ENCODE measurements at regions not wholly inside any gene's neighbourhood (a gene's known extent, or its start where the extent isn't known, plus 50 kb on each side); places are given as distances from the start of the nearest gene placed in this dataset.
A peak's percentile ranks its signal among the peaks of the same experiment; 100 is the strongest.
"Not testable (repeated sequence)": the region's sequence is repeated elsewhere in the genome, so short reads cannot be mapped to it uniquely, and the experiment has no call there.

GRCh38 chr12:89072294-89073026 lies 279.8 kb downstream of the DUSP6 start:
- H3K27ac Mint-ChIP-seq = no peak overlapping the region
- H3K27me3 Mint-ChIP-seq = no peaks in the 10 kb centered on the region

DNA sequence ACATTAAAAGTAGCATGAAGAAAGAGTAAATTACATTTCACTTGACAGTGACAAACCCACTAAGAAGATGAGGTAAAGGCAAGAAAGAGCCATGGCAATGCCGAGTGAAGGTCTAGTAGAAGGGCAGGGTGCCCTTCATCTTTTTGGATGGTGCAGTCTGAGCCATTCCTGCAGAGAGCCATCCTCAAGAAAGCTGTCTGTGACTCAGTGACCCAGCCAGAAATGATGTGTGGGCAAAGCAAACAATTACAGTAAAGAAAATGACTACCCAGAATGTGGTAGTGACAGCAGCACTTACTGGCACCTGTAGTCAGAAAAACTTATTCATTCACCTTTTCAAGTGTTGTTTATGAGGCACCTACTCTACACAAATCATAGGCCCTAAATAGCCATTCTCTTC lies 281.7 kb downstream of the DUSP6 start:
- Mint-ChIP-seq H3K27ac (no peak overlapping the region), H3K36me3 (no peaks in the 10 kb centered on the region), H3K9me3 (peaks cover 5% of the 10 kb centered on the region), H3K27me3 (no peaks in the 10 kb centered on the region), H3K4me3 (no peak overlapping the region), H3K4me1 (peaks cover 10% of the 10 kb centered on the region)

More at GRCh38 chr12:89072294-89073026, 279.8 kb downstream of the DUSP6 start:
- Mint-ChIP-seq H3K4me1 (peaks cover 4% of the 10 kb centered on the region), H3K4me3 (no peak overlapping the region), H3K36me3 (no peaks in the 10 kb centered on the region), H3K9me3 (peaks cover 5% of the 10 kb centered on the region)

DNA sequence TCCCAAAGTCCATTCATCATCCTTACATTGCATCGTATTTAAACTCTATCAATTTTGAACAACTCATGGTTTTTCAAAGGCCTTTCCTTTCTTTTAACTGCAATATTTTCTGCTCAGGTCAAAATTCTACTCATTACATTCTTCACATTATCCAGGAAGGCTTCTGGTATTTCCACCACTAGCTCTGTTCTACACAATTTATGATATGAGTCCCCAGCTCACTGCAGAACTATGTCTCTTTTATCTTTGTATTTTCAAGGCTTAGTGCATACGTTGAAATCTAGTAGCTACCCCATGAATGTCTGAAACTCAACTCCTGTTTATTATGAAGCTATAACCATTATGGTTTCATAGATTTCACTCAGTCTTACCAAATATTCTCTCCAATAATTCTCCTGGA lies 282.9 kb downstream of the DUSP6 start:
- H3K27me3 Mint-ChIP-seq = no peaks in the 10 kb centered on the region

DNA sequence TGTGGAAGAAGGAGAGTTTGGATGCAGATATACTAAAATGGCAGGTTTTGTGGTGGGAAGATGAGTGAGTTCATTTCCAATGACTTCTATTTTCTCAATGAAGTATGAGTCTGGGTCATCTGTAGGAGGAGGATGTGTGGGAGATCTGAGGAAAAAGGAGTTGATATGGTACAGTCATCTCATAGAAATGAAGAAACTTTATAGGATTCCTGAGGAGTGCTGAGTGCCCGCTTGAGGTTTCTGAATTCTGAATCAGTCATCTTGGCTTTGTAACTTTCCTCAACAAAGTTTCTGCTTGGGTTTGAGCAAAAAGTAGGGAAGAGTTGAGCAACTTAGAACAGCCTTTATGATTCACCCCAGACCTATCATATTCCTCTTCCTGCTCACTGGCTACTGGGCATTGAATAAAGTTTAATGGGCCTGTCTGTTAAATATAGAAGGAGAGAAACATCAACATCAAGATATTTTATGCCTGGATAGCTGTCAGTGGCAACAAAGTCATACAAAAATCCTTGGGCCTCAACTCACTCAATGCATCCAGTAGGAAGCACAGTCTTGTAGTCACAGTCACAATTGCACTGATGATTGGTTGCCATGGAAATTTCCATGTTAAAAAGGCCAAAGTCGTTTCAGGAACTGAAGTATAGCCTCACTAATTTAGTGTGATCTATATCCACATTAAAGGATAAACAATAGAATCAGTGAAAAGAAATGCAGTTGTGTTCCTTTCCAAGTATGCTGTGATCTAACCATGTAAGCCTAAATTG lies 284.7 kb downstream of the DUSP6 start:
- H3K4me3 Mint-ChIP-seq = no peak overlapping the region
- H3K27me3 Mint-ChIP-seq = no peaks in the 10 kb centered on the region
- peaks cover 15% of the 10 kb centered on the region for H3K4me1 Mint-ChIP-seq
- peak overlapping the region; percentile 1 for H3K27ac Mint-ChIP-seq
- H3K9me3 Mint-ChIP-seq = no peaks in the 10 kb centered on the region
- H3K36me3 Mint-ChIP-seq = no peaks in the 10 kb centered on the region

More for the DNA sequence above, 282.9 kb downstream of the DUSP6 start:
- peaks cover 15% of the 10 kb centered on the region for H3K4me1 Mint-ChIP-seq
- no peak overlapping the region for H3K27ac Mint-ChIP-seq
- no peaks in the 10 kb centered on the region for H3K36me3 Mint-ChIP-seq
- no peak overlapping the region for H3K4me3 Mint-ChIP-seq
- H3K9me3 Mint-ChIP-seq = peaks cover 1% of the 10 kb centered on the region

DNA sequence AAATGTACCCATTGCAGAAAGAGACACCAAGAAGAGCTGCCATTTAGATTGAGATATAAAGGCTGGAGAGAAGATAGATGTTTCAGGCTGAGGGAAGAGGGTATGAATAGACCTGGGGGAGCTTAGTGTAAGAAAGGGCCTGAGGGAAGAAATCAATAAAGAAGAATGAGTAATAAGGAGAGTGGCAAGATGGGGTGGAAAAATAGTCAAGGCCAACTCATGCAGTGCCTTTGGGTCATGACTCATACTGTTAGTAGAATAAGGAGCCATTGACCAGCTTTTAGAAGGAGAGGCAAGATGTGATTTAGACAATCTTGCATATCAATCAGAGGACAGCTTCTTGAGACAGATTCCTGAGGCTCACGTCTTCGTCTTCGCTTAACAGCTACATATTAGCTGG lies 287.5 kb downstream of the DUSP6 start:
- no peaks in the 10 kb centered on the region for H3K27me3 Mint-ChIP-seq
- no peak overlapping the region for H3K4me3 Mint-ChIP-seq
- no peaks in the 10 kb centered on the region for H3K36me3 Mint-ChIP-seq
- no peaks in the 10 kb centered on the region for H3K9me3 Mint-ChIP-seq
- H3K27ac Mint-ChIP-seq = no peak overlapping the region
- H3K4me1 Mint-ChIP-seq = peaks cover 23% of the 10 kb centered on the region

DNA sequence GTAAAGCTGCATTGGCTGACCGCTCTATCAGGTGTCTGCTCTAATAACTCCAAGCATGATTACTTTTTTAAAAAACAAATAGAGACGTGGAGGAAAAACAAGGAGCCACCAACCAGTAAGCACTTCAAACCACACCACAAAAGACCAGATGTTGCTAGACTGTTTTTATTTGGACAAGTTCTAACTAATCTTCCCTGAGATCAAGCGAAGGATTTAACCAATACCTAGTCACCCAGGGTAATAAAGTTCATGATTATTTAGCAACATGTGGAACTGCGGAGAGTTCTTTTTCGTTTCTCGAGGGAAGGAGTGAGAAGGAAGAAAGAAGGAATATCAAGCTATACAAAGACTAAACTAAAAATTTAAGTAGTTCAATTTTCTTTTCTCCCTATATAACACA lies 288.1 kb downstream of the DUSP6 start:
- H3K4me3 Mint-ChIP-seq = no peak overlapping the region
- no peaks in the 10 kb centered on the region for H3K36me3 Mint-ChIP-seq
- H3K9me3 Mint-ChIP-seq = no peaks in the 10 kb centered on the region
- H3K27ac Mint-ChIP-seq = no peak overlapping the region
- H3K27me3 Mint-ChIP-seq = no peaks in the 10 kb centered on the region
- H3K4me1 Mint-ChIP-seq = peaks cover 23% of the 10 kb centered on the region

- H3K36me3 Mint-ChIP-seq = no peaks in the 10 kb centered on the region
Measured at GRCh38 chr12:89062996-89063395, 289.3 kb downstream of the DUSP6 start.

GRCh38 chr12:89059721-89060541 lies 292.4 kb downstream of the DUSP6 start:
- Mint-ChIP-seq H3K27me3 (no peaks in the 10 kb centered on the region), H3K27ac (no peak overlapping the region), H3K4me1 (peaks cover 13% of the 10 kb centered on the region), H3K4me3 (no peak overlapping the region), H3K36me3 (no peaks in the 10 kb centered on the region), H3K9me3 (no peaks in the 10 kb centered on the region)

More at GRCh38 chr12:89062996-89063395, 289.3 kb downstream of the DUSP6 start:
- no peaks in the 10 kb centered on the region for H3K27me3 Mint-ChIP-seq
- no peak overlapping the region for H3K4me3 Mint-ChIP-seq
- peaks cover 23% of the 10 kb centered on the region for H3K4me1 Mint-ChIP-seq
- H3K27ac Mint-ChIP-seq = no peak overlapping the region
- no peaks in the 10 kb centered on the region for H3K9me3 Mint-ChIP-seq

- H3K4me1 Mint-ChIP-seq = peaks cover 7% of the 10 kb centered on the region
- H3K36me3 Mint-ChIP-seq = no peaks in the 10 kb centered on the region
- H3K9me3 Mint-ChIP-seq = no peaks in the 10 kb centered on the region
- H3K27me3 Mint-ChIP-seq = no peaks in the 10 kb centered on the region
- no peak overlapping the region for H3K4me3 Mint-ChIP-seq
- H3K27ac Mint-ChIP-seq = no peak overlapping the region
Measured at GRCh38 chr12:89059056-89059455, 293.2 kb downstream of the DUSP6 start.

DNA sequence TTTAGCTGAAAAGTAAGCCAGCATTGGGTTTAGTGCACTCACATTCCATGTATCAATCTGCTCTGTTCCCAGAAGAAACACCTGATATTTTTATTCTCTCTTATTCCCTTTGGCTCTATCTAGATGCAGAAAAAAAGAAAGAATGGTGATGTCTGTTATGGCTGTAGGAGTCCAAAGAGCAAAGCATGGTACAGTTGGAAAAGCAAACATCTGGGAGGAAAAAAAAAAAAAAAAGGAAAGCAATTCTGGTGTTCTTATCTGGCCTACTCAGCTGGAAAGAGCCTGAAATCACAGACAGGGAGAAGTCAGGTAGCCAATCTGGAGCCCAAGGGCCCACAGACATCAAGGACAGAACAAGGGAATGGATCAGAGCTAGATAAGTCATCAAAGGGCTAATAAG lies 293.9 kb downstream of the DUSP6 start:
- H3K4me3 Mint-ChIP-seq = no peak overlapping the region
- no peak overlapping the region for H3K27ac Mint-ChIP-seq
- no peaks in the 10 kb centered on the region for H3K9me3 Mint-ChIP-seq
- peaks cover 4% of the 10 kb centered on the region for H3K36me3 Mint-ChIP-seq
- peaks cover 7% of the 10 kb centered on the region for H3K4me1 Mint-ChIP-seq
- no peaks in the 10 kb centered on the region for H3K27me3 Mint-ChIP-seq

DNA sequence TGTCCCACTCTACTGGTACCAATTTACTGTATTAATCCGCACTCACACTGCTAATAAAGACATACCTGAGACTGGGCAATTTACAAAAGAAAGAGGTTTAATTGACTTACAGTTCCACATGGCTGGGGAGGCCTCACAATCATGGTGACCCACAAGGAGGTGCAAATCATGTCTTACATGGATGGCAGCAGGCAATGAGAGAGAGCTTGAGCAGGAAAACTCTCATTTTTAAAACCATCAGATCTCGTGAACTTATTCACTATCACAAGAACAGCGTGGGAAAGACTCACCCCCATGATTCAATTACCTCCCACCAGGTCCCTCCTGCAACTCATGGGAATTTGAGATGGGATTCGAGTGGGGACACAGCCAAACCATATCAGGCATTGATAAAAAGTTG lies 298.5 kb downstream of the DUSP6 start:
- not testable (repeated sequence) for H3K36me3 Mint-ChIP-seq, H3K4me3 Mint-ChIP-seq, H3K4me1 Mint-ChIP-seq, H3K9me3 Mint-ChIP-seq, H3K27me3 Mint-ChIP-seq
- H3K27ac Mint-ChIP-seq = peak overlapping the region; percentile 63

DNA sequence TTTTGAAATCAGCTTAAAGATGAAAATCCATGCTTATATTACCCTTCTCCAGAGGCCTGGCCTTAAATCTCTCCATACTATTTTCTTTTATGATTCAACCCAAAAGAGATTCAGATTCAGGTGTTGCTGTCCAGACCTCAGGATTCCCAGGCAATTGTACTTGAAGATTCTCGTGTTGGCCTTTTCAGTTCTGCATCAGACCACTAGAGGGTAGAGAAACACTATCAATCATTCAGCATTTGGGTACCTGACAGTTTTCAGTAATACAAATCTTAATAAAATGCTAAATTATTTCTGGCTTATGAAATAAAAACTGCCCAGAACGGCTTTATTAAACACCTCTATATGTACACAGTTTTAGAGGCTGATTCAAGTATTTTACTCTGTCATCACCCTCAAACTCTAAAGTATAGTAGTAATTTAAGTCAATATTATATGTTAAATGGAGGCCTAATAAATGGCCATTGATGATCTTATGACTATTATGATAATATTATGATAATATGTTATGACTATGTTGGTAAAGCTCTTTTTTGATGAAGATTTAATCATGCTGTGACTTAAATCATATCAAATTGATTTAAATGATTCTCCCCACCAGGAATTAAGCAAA lies 301.1 kb downstream of the DUSP6 start:
- peaks cover 4% of the 10 kb centered on the region for H3K36me3 Mint-ChIP-seq
- H3K9me3 Mint-ChIP-seq = no peaks in the 10 kb centered on the region
- no peak overlapping the region for H3K27ac Mint-ChIP-seq
- no peaks in the 10 kb centered on the region for H3K27me3 Mint-ChIP-seq
- H3K4me3 Mint-ChIP-seq = no peak overlapping the region
- H3K4me1 Mint-ChIP-seq = peaks cover 10% of the 10 kb centered on the region

- no peak overlapping the region for H3K4me3 Mint-ChIP-seq
Measured at GRCh38 chr12:89047856-89048418, 304.4 kb downstream of the DUSP6 start.

DNA sequence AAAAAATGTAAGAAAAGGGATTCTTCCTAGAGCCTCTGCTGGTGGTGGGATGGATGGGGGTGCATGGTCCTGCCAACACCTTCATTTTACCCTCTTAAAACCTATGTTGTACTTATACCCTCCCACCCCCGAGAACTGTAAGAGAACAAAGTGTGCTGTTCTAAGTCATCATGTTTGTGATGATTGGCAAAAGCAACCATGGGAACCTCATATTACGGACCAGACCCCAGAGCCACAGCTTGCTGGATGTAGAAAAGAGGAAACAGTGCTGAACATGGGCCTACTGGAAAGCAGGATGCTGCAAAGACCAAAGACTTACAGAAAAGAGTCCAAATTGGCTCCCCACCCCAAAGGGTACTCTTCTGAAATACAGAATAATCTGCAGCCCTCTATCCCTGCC lies 311.2 kb downstream of the DUSP6 start:
- Mint-ChIP-seq H3K4me1 (peaks cover 51% of the 10 kb centered on the region), H3K27me3 (no peaks in the 10 kb centered on the region), H3K27ac (peak overlapping the region; percentile 94), H3K9me3 (peaks cover 10% of the 10 kb centered on the region), H3K4me3 (peak overlapping the region; percentile 59), H3K36me3 (peaks cover 3% of the 10 kb centered on the region)

More at GRCh38 chr12:89047856-89048418, 304.4 kb downstream of the DUSP6 start:
- H3K4me1 Mint-ChIP-seq = peaks cover 10% of the 10 kb centered on the region
- H3K27me3 Mint-ChIP-seq = no peaks in the 10 kb centered on the region
- H3K36me3 Mint-ChIP-seq = no peaks in the 10 kb centered on the region
- H3K27ac Mint-ChIP-seq = no peak overlapping the region
- H3K9me3 Mint-ChIP-seq = no peaks in the 10 kb centered on the region
